Gastrocnemius medialis (tissue), 4 donors: ENCODE measurements at regions not wholly inside any gene's neighbourhood (a gene's known extent, or its start where the extent isn't known, plus 50 kb on each side); places are given as distances from the start of the nearest gene placed in this dataset.

Source experiments
- ATAC-seq, 2 donors: fragments of 150-250 bp; one replicate each; pipeline ENCODE4 v1.9.1; 2016
- DNase-seq, 2 donors: peaks; one replicate each; pipeline ENCODE4 v3.0.0-alpha.2; 2019
- H3K27ac ChIP-seq, 4 donors: fragments of 200-600 bp; sonication (generic); 1 replicate in 1 of 4; 2 replicates in 3 of 4; pipeline ENCODE4 v1.5.1; 2016 to 2018; ENCODE audit warnings: mild to moderate bottlenecking in 2 of 4, moderate library complexity in 1 of 4
- H3K27me3 ChIP-seq, 3 donors: fragments of 200-600 bp; sonication (generic) in 2 of 3; 1 replicate in 1 of 3; 2 replicates in 2 of 3; pipeline versions ENCODE4 v1.5.1 to v1.6.0; 2016 to 2019; ENCODE audit warnings: mild to moderate bottlenecking in 1 of 3, moderate library complexity in 1 of 3
- H3K36me3 ChIP-seq, 2 donors: fragments of 200-600 bp; sonication (generic) in 1 of 2; one replicate each; pipeline ENCODE4 v1.5.1; 2017 to 2018
- H3K4me1 ChIP-seq, 2 donors: fragments of 200-600 bp; sonication (generic) in 1 of 2; one replicate each; pipeline ENCODE4 v1.5.1; 2016 to 2017; ENCODE audit warnings: mild to moderate bottlenecking in 2 of 2
- H3K4me3 ChIP-seq, 4 donors: fragments of 200-600 bp; sonication (generic) in 3 of 4; 1 replicate in 1 of 4; 2 replicates in 3 of 4; pipeline ENCODE4 v1.5.1; 2016 to 2019; ENCODE audit warnings: mild to moderate bottlenecking in 2 of 4
- H3K9me3 ChIP-seq, 3 donors: fragments of 200-600 bp; sonication (generic) in 2 of 3; 1 replicate in 1 of 3; 2 replicates in 2 of 3; pipeline ENCODE4 v1.5.1; 2016 to 2019
- POLR2A ChIP-seq, 2 donors: fragments of 450-650 bp; IDR thresholded peaks; one replicate each; pipeline ENCODE4 v1.6.1; 2017; ENCODE audit warnings: antibody characterized with exemption in 2 of 2, mild to moderate bottlenecking in 2 of 2, moderate library complexity in 2 of 2
- in situ Hi-C, 4 donors: fragments of 200-750 bp; cut with MboI; loops; one replicate each; pipeline versions ENCODE4 v1.15.0 to v1.8.0; 2017; ENCODE audit warnings: low sequenced_read_pairs in 4 of 4
- intact Hi-C: fragments of 100-400 bp; cut with DNase I; formaldehyde crosslinking; loops from one replicate; pipeline ENCODE4 v1.15.1; 2023; ENCODE audit warnings: low total_unique reads
- TF ChIP-seq, protein P1 (sequence below), 5 experiments: fragments of 450-650 bp in 3 of 5; fragments of 200-600 bp in 2 of 5; sonication (generic) in 2 of 5; IDR thresholded peaks in 4 of 5; conservative IDR thresholded peaks in 1 of 5; 1 replicate in 4 of 5; 2 replicates in 1 of 5; pipeline ENCODE4 v1.5.1; 2016 to 2019; ENCODE audit warnings: antibody characterized with exemption in 5 of 5, mild to moderate bottlenecking in 3 of 5, moderate library complexity in 3 of 5

DNA sequence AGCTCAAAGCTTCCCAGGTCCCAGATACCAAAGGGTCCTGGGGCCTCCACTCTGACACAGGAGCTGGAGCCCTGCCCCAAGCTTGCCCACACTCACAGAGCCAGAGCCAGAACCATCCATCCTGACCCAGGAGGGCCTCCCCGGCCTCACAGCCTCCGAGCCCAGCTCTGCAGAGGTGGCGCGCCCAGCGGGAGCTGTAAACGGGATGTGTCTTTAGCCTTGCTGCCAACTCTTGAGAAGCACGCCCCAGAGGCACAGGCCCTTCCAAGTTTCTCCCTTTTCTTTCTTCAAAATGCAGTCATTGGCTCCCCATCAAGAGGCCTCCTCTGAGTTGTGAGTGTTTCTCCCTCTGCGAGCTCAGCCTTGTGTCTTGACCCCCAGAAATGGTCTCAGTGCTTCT, 75.0 kb downstream of the PDGFA start:
- no peak for DNase-seq
- no peak for ATAC-seq
- Histone ChIP-seq H3K27ac (no peak overlapping the region), H3K4me1 (peaks cover 11 to 14% of the 10 kb centered on the region in 2 donors), H3K4me3 (no peak overlapping the region), H3K36me3 (no peaks in the 10 kb centered on the region), H3K9me3 (no peaks in the 10 kb centered on the region), H3K27me3 (no peaks in the 10 kb centered on the region)
- in situ Hi-C loops: no loop called here
- intact Hi-C loops: loop anchor here (5.0 kb wide), 1 partner anchor 158 kb away; no protein-coding TSS in a partner anchor
- TF ChIP-seq, protein P1, sequence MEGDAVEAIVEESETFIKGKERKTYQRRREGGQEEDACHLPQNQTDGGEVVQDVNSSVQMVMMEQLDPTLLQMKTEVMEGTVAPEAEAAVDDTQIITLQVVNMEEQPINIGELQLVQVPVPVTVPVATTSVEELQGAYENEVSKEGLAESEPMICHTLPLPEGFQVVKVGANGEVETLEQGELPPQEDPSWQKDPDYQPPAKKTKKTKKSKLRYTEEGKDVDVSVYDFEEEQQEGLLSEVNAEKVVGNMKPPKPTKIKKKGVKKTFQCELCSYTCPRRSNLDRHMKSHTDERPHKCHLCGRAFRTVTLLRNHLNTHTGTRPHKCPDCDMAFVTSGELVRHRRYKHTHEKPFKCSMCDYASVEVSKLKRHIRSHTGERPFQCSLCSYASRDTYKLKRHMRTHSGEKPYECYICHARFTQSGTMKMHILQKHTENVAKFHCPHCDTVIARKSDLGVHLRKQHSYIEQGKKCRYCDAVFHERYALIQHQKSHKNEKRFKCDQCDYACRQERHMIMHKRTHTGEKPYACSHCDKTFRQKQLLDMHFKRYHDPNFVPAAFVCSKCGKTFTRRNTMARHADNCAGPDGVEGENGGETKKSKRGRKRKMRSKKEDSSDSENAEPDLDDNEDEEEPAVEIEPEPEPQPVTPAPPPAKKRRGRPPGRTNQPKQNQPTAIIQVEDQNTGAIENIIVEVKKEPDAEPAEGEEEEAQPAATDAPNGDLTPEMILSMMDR (IDR thresholded peaks at IDR 0.05 in 4 of 5, conservative IDR thresholded peaks at IDR 0.05 in 1 of 5): no peak
- TF ChIP-seq POLR2A (IDR thresholded peaks at IDR 0.05): no peak

DNA sequence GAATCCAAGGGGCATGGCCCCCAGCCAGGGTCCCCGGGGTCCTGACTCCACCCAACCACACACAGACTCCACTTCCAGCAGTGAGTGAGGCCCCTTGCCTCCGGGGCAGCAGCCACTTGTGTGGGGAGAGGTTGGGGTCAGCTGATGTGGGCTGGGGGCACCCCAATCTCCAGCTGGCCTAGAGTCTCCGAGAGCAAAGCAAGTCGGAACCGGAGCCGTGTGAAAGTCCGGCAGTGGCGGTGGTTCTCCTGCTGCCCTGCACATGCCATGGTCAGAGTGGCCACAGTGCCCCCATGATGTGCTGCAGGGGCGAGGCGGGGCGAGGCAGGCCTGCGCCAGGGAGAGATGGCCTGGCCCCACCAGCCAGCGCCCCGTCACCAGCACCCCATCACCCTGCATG, 74.6 kb downstream of the PDGFA start:
- H3K4me1 ChIP-seq: peaks cover 11 to 14% of the 10 kb centered on the region in 2 donors
- H3K36me3 ChIP-seq: no peaks in the 10 kb centered on the region
- H3K4me3 ChIP-seq: no peak overlapping the region
- no peaks in the 10 kb centered on the region for H3K27me3 ChIP-seq
- DNase-seq: no peak
- TF ChIP-seq, protein P1 (IDR thresholded peaks at IDR 0.05 in 4 of 5, conservative IDR thresholded peaks at IDR 0.05 in 1 of 5): no peak
- no peak for TF ChIP-seq POLR2A (IDR thresholded peaks at IDR 0.05)
- H3K9me3 ChIP-seq: no peaks in the 10 kb centered on the region
- intact Hi-C loops: no loop called here
- ATAC-seq: no peak
- in situ Hi-C loops: no loop called here
- H3K27ac ChIP-seq: no peak overlapping the region

DNA sequence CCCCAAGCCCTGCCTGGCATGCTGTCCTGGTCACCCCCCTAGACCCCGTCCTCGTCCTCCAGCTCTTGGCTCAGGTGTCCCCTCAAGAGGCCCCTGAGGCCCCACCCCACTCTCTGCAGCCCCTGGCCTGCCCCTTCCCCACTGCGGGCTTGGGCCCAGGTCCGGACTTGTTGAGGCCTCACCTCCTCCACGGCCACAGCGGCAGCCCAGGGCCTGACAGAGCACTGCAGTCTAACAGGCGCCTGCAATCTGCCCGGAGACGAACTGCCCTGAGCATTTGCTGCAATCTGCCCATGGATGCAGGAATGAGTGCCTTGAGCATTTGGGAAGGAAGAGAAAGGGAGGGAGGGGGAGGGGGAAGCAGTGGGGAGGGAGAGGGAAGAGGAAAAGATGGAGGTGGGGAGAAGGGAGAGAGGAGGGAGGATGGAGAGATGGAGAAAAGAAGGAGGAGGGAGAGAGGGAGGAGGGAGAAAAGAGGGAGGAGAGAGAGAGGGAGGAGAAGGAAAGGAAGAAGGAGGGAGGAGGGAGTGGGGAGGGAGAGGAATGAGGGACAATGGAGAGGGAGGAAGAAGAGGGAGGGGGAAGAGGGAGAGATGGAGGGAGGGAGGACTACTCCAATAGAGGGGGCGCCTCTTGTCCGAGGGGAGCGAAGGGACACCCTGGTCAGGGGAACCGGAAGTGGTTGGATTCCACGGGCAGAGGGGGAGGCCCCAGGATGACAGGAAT, 73.9 kb downstream of the PDGFA start:
- Histone ChIP-seq H3K27me3 (peaks cover 0 to 3% (median 0%) of the 10 kb centered on the region in 3 donors), H3K4me1 (peaks cover 11 to 14% of the 10 kb centered on the region in 2 donors), H3K4me3 (no peak overlapping the region), H3K36me3 (no peaks in the 10 kb centered on the region), H3K27ac (no peak overlapping the region), H3K9me3 (no peaks in the 10 kb centered on the region)
- no peak for ATAC-seq
- in situ Hi-C loops (no loop called here), intact Hi-C loops (no loop called here)
- DNase-seq: no peak
- TF ChIP-seq, protein P1 (IDR thresholded peaks at IDR 0.05 in 4 of 5, conservative IDR thresholded peaks at IDR 0.05 in 1 of 5): no peak
- no peak for TF ChIP-seq POLR2A (IDR thresholded peaks at IDR 0.05)

DNA sequence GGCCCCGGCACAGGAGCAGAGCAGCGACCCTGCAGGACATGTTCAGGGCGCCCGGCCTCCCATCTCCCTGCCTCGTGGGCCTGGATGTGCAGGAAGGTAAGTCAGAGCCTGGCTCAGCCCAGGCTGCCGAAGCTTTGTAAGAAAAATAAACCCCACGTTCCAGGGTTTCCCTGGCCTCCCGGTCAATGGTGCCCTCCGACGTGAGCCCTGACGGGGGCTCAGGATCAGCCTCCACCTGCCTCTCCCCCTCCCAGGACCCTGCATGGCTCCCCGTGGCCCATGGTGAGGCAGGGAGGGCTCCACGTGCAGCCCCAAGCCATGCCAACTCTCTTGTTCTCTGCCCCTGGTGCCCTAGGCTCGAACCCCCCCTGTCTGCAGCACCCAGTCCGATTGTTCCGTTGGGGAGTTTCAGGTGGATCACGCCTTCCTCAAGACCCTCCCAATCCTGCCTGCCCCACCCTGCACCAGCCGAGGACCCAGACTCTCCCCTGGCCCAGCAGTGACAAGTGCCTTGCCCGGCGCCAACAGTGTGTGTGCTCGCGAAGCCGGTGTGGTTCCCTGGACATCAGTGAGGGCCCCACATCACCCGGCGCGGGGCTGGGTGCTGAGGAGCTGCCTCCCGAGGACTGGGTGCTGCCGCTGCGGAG, 73.2 kb downstream of the PDGFA start:
- Histone ChIP-seq H3K27me3 (peaks cover 0 to 7% (median 3%) of the 10 kb centered on the region in 3 donors), H3K27ac (no peak overlapping the region), H3K36me3 (no peaks in the 10 kb centered on the region), H3K4me3 (no peak overlapping the region), H3K4me1 (peaks cover 10 to 11% of the 10 kb centered on the region in 2 donors), H3K9me3 (no peaks in the 10 kb centered on the region)
- ATAC-seq (no peak), DNase-seq (no peak)
- in situ Hi-C loops: no loop called here
- no peak for TF ChIP-seq POLR2A (IDR thresholded peaks at IDR 0.05)
- TF ChIP-seq, protein P1 (IDR thresholded peaks at IDR 0.05 in 4 of 5, conservative IDR thresholded peaks at IDR 0.05 in 1 of 5): no peak
- intact Hi-C loops: no loop called here
